ENCODE measurements at regions not wholly inside any gene's neighbourhood (a gene's known extent, or its start where the extent isn't known, plus 50 kb on each side); places are given as distances from the start of the nearest gene placed in this dataset.

GRCh38 chrX:14173873-14174272, 144.2 kb upstream of the GEMIN8 start:
- ChIA-PET POLR2A (no interaction called here), CTCF (ENCODE audit: low intra/inter-chr PET ratio, low total read pairs) (no interaction called here)
- in situ Hi-C loops (cut with HindIII; ENCODE audit: extremely low pct_ligation_motif_present, low pct_unique_long_range_greater_than_20kb) (no loop called here), intact Hi-C loops (cut with micrococcal nuclease; ENCODE audit: unreplicated experiment) (no loop called here)
- no peak overlapping the region for H3K4me2 ChIP-seq (ENCODE audit: low read depth, low read length)
- H3K9ac ChIP-seq (ENCODE audit: insufficient read depth, low read depth, low read length) = no peak overlapping the region
- H3K79me2 ChIP-seq (ENCODE audit: insufficient read depth, low read length) = no peaks in the 10 kb centered on the region
- TF ChIP-seq EZH2 (conservative IDR thresholded peaks at IDR 0.05; ENCODE audit: low read depth, low read length) = no peak
- no peak for TF ChIP-seq ZBTB20 (CRISPR knock-in tag; IDR thresholded peaks at IDR 0.05; ENCODE audit: borderline replicate concordance, low read depth)
- TF ChIP-seq MZF1 (CRISPR knock-in tag; IDR thresholded peaks at IDR 0.05; ENCODE audit: borderline replicate concordance) = no peak
- TF ChIP-seq E2F1 (CRISPR knock-in tag; IDR thresholded peaks at IDR 0.05) = no peak
- no peak for TF ChIP-seq ZNF567 (CRISPR knock-in tag; IDR thresholded peaks at IDR 0.05; ENCODE audit: borderline replicate concordance)
- no peak for TF ChIP-seq ZNF564 (CRISPR knock-in tag; IDR thresholded peaks at IDR 0.05)
- TF ChIP-seq KIAA2018 (CRISPR knock-in tag; IDR thresholded peaks at IDR 0.05; ENCODE audit: borderline replicate concordance) = no peak
- TF ChIP-seq SMAD1 (CRISPR knock-in tag; IDR thresholded peaks at IDR 0.05; ENCODE audit: borderline replicate concordance, low read depth) = no peak
- TF ChIP-seq KMT2B (CRISPR knock-in tag; IDR thresholded peaks at IDR 0.05) = no peak
- no peak for TF ChIP-seq ZNF333 (CRISPR knock-in tag; IDR thresholded peaks at IDR 0.05; ENCODE audit: borderline replicate concordance)
- no peak for TF ChIP-seq WIZ (CRISPR knock-in tag; IDR thresholded peaks at IDR 0.05)
- DNase-seq (ENCODE audit: low spot score) (no peak), FAIRE-seq (no peak), ATAC-seq (no peak)
- H3K9me3 ChIP-seq (ENCODE audit: low read length) = no peaks in the 10 kb centered on the region
- BruUV-seq (replicated peaks) = no TSS peak
- no peak overlapping the region for H3K4me3 ChIP-seq (replicated peaks in 1 of 3; ENCODE audit: insufficient read depth in 1 of 3, low read depth in 2 of 3, low read length in 3 of 3)
- H3K27ac ChIP-seq (ENCODE audit: extremely low read length, insufficient read depth, low read length) = no peak overlapping the region
- WGBS (ENCODE audit: low lambda C conversion rate) = 0% methylated on average over 1 of the region's 1 CpG
- no peaks in the 10 kb centered on the region for H3K36me3 ChIP-seq (replicated peaks in 1 of 2; ENCODE audit: control insufficient read depth in 1 of 2, insufficient read depth in 2 of 2, low read length in 2 of 2)
- H3K4me1 ChIP-seq (ENCODE audit: insufficient read depth, low read length) = no peaks in the 10 kb centered on the region
- no peaks in the 10 kb centered on the region for H4K20me1 ChIP-seq (ENCODE audit: insufficient read depth, low read length)
- H3K27me3 ChIP-seq (ENCODE audit: control insufficient read depth in 1 of 2, insufficient read depth in 2 of 2, low read length in 2 of 2) = no peaks in the 10 kb centered on the region
- H2AFZ ChIP-seq (ENCODE audit: low read length) = no peak overlapping the region
